ENCODE measurements at regions not wholly inside any gene's neighbourhood (a gene's known extent, or its start where the extent isn't known, plus 50 kb on each side); places are given as distances from the start of the nearest gene placed in this dataset.

DNA sequence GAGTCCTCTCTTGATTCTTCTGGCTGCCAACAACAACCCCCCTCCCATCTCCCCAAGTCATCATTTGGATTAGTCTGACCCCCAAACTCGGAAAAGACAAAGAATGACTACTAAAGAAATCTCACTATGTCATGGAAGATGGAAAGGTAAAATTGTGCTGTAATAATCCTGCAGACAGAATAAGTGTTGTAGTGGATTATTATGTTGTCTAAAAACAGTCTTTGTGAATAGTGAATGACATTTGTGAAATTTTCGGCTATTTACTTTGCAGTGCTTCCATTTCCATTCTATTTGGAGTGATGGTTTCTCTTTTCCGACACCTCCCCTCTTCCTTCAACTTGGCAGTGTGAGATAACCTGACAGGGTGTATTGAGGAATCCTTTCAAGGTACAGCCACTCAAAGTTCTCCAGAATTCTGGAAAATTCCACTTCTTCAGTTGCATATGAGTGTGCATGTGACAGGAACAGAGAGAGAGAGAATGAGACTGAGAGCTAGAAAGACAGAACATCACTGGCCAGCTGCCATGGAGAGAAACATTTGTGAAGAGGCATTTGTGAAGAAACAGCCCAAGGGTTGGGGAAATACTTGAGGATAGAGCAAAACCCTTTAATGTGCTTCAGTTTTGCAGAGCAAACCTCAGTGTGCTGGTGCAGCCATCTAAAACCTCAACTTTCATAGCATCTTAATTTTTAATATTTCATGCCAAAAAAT, 141.9 kb upstream of the DLX2 start:
- TF ChIP-seq, protein P1, sequence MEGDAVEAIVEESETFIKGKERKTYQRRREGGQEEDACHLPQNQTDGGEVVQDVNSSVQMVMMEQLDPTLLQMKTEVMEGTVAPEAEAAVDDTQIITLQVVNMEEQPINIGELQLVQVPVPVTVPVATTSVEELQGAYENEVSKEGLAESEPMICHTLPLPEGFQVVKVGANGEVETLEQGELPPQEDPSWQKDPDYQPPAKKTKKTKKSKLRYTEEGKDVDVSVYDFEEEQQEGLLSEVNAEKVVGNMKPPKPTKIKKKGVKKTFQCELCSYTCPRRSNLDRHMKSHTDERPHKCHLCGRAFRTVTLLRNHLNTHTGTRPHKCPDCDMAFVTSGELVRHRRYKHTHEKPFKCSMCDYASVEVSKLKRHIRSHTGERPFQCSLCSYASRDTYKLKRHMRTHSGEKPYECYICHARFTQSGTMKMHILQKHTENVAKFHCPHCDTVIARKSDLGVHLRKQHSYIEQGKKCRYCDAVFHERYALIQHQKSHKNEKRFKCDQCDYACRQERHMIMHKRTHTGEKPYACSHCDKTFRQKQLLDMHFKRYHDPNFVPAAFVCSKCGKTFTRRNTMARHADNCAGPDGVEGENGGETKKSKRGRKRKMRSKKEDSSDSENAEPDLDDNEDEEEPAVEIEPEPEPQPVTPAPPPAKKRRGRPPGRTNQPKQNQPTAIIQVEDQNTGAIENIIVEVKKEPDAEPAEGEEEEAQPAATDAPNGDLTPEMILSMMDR (IDR thresholded peaks at IDR 0.05; ENCODE audit: borderline replicate concordance, extremely low read depth, low read length, poor library complexity, severe bottlenecking) = no peak
- no peak for TF ChIP-seq EZH2 (IDR thresholded peaks at IDR 0.05; ENCODE audit: borderline replicate concordance, low read depth, low read length, severe bottlenecking)
